ENCODE measurements at regions not wholly inside any gene's neighbourhood (a gene's known extent, or its start where the extent isn't known, plus 50 kb on each side); places are given as distances from the start of the nearest gene placed in this dataset.
"Not testable (repeated sequence)": the region's sequence is repeated elsewhere in the genome, so short reads cannot be mapped to it uniquely, and the experiment has no call there.

- DNase-seq (ENCODE audit: low spot score), result no peak
These were observed 213.3 kb upstream of the MMADHC start for GRCh38 chr2:149800624-149801542.

GRCh38 chr2:149799013-149799705, 211.6 kb upstream of the MMADHC start:
- DNase-seq (ENCODE audit: low spot score), result no peak

- no peak for DNase-seq (ENCODE audit: low spot score)
These were observed 209.5 kb upstream of the MMADHC start for GRCh38 chr2:149797030-149797429.

- DNase-seq (ENCODE audit: low spot score), result no peak
These were observed 202.0 kb upstream of the MMADHC start for GRCh38 chr2:149789549-149789948.

GRCh38 chr2:149787206-149787605, 199.6 kb upstream of the MMADHC start:
- DNase-seq (ENCODE audit: low spot score), result no peak

- DNase-seq (ENCODE audit: low spot score), result no peak
These were observed 195.7 kb upstream of the MMADHC start for GRCh38 chr2:149783284-149783683.

GRCh38 chr2:149782572-149782971, 195.0 kb upstream of the MMADHC start:
- DNase-seq (ENCODE audit: low spot score), result no peak

GRCh38 chr2:149781263-149781808, 193.8 kb upstream of the MMADHC start:
- no peak for DNase-seq (ENCODE audit: low spot score)

- DNase-seq (ENCODE audit: low spot score), result no peak
These were observed 185.4 kb upstream of the MMADHC start for GRCh38 chr2:149773006-149773405.

GRCh38 chr2:149768320-149768799, 180.8 kb upstream of the MMADHC start:
- no peak for DNase-seq (ENCODE audit: low spot score)

- no peak for DNase-seq (ENCODE audit: low spot score)
These were observed 180.0 kb upstream of the MMADHC start for GRCh38 chr2:149767516-149767974.

- DNase-seq (ENCODE audit: low spot score), result no peak
These were observed 178.8 kb upstream of the MMADHC start for GRCh38 chr2:149766339-149766738.

- no peak for DNase-seq (ENCODE audit: low spot score)
These were observed 178.1 kb upstream of the MMADHC start for GRCh38 chr2:149765636-149766035.

GRCh38 chr2:149765003-149765402, 177.4 kb upstream of the MMADHC start:
- DNase-seq (ENCODE audit: low spot score), result no peak

GRCh38 chr2:149763358-149763757, 175.8 kb upstream of the MMADHC start:
- no peak for DNase-seq (ENCODE audit: low spot score)

GRCh38 chr2:149761611-149762010, 174.0 kb upstream of the MMADHC start:
- DNase-seq (ENCODE audit: low spot score), result no peak

- not testable (repeated sequence) for DNase-seq (ENCODE audit: low spot score)
These were observed 171.8 kb upstream of the MMADHC start for GRCh38 chr2:149759382-149759781.

GRCh38 chr2:149754722-149755121, 167.1 kb upstream of the MMADHC start:
- DNase-seq (ENCODE audit: low spot score), result not testable (repeated sequence)

GRCh38 chr2:149747456-149747855, 159.9 kb upstream of the MMADHC start:
- DNase-seq (ENCODE audit: low spot score), result no peak

- no peak for DNase-seq (ENCODE audit: low spot score)
These were observed 158.0 kb upstream of the MMADHC start for GRCh38 chr2:149745396-149746230.

- DNase-seq (ENCODE audit: low spot score), result no peak
These were observed 157.3 kb upstream of the MMADHC start for GRCh38 chr2:149744865-149745264.
